H1 (cell line): ENCODE measurements at regions not wholly inside any gene's neighbourhood (a gene's known extent, or its start where the extent isn't known, plus 50 kb on each side); places are given as distances from the start of the nearest gene placed in this dataset.

Experiments used
- CTCF ChIA-PET: fragments of 300-600 bp; sonication (Branson Sonifier 250); formaldehyde crosslinking; loops from one replicate; lab custom pipeline; 2021; ENCODE audit not compliant: partially characterized antibody; lab: Charles Lee
- POLR2A ChIA-PET: fragments of 300-600 bp; sonication (Branson Sonifier 250); formaldehyde crosslinking; loops from one replicate; lab custom pipeline; 2021; ENCODE audit warnings: inconsistent platforms; ENCODE audit not compliant: partially characterized antibody; lab: Charles Lee
- DNase-seq, 2 experiments: peaks; one replicate each; pipeline versions ENCODE4 v3.0.0 to v3.0.0-alpha.2; 2010 to 2022; ENCODE audit warnings: low spot score in 2 of 2, low read depth in 1 of 2, mixed read lengths in 1 of 2
- FAIRE-seq: peaks from 2 replicates; lab custom pipeline; 2011; peaks lifted over from hg19 to GRCh38; lab: Jason Lieb, UNC
- H2AFZ ChIP-seq: 2 replicates; pipeline ENCODE4 v1.8.1; 2012; ENCODE audit warnings: low read length, inconsistent platforms
- H2AK5ac ChIP-seq: 2 replicates; pipeline ENCODE4 v1.6.1; 2013; ENCODE audit warnings: low read depth, low read length
- H2BK120ac ChIP-seq: replicated peaks from 2 replicates; pipeline ENCODE3; 2013; ENCODE audit warnings: low read depth, low read length, inconsistent platforms
- H2BK12ac ChIP-seq: 2 replicates; pipeline ENCODE4 v1.6.1; 2013; ENCODE audit warnings: low read depth, low read length
- H2BK15ac ChIP-seq: 2 replicates; pipeline ENCODE4 v1.6.1; 2013; ENCODE audit warnings: low read length
- H2BK20ac ChIP-seq: 2 replicates; pipeline ENCODE4 v1.6.1; 2013; ENCODE audit warnings: low read length
- H2BK5ac ChIP-seq: 2 replicates; pipeline ENCODE4 v1.6.1; 2013; ENCODE audit warnings: low read depth, low read length
- H3K14ac ChIP-seq: 2 replicates; pipeline ENCODE4 v1.6.1; 2013; ENCODE audit warnings: inconsistent platforms; ENCODE audit not compliant: insufficient read length
- H3K18ac ChIP-seq: 2 replicates; pipeline ENCODE4 v1.6.1; 2013; ENCODE audit warnings: low read length; ENCODE audit errors: extremely low read depth
- H3K23ac ChIP-seq: 2 replicates; pipeline ENCODE4 v1.6.1; 2013; ENCODE audit warnings: inconsistent platforms; ENCODE audit not compliant: insufficient read length
- H3K23me2 ChIP-seq: 2 replicates; pipeline ENCODE4 v1.6.1; 2013; ENCODE audit warnings: low read depth, low read length
- H3K27ac ChIP-seq: 2 replicates; pipeline ENCODE4 v1.6.1; 2011; ENCODE audit warnings: low read depth, low read length, inconsistent platforms
- H3K27me3 ChIP-seq, 4 experiments: replicated peaks in 1 of 4; 1 replicate in 1 of 4; 2 replicates in 3 of 4; pipeline versions ENCODE4 v1.6.1 to v1.8.1; 2011 to 2013; ENCODE audit warnings: low read length in 3 of 4, mild to moderate bottlenecking in 3 of 4, inconsistent platforms in 2 of 4, mixed read lengths in 2 of 4, moderate library complexity in 1 of 4; ENCODE audit not compliant: control insufficient read depth in 3 of 4, insufficient read depth in 3 of 4; ENCODE audit errors: extremely low read depth in 1 of 4
- H3K36me3 ChIP-seq, 4 experiments: 2 replicates each; pipeline versions ENCODE4 v1.6.1 to v1.8.1; 2011 to 2013; ENCODE audit warnings: mild to moderate bottlenecking in 4 of 4, low read length in 3 of 4, moderate library complexity in 2 of 4, control low read depth in 1 of 4, inconsistent platforms in 1 of 4; ENCODE audit not compliant: insufficient read depth in 4 of 4, control insufficient read depth in 2 of 4
- H3K4ac ChIP-seq: replicated peaks from 2 replicates; pipeline ENCODE3; 2013; ENCODE audit warnings: low read length, low read depth, mixed read lengths, inconsistent platforms; ENCODE audit not compliant: insufficient read length
- H3K4me1 ChIP-seq, 4 experiments: replicated peaks in 1 of 4; 1 replicate in 1 of 4; 2 replicates in 3 of 4; pipeline versions ENCODE4 v1.6.1 to v1.8.1; 2011 to 2013; ENCODE audit warnings: low read length in 3 of 4, inconsistent platforms in 2 of 4, mixed read lengths in 1 of 4; ENCODE audit not compliant: insufficient read depth in 4 of 4, control insufficient read depth in 3 of 4
- H3K4me2 ChIP-seq, 2 experiments: 2 replicates each; pipeline versions ENCODE4 v1.6.1 to v1.8.1; 2011 to 2013; ENCODE audit warnings: low read depth in 2 of 2, low read length in 2 of 2, control low read depth in 1 of 2, inconsistent platforms in 1 of 2, mild to moderate bottlenecking in 1 of 2; ENCODE audit not compliant: insufficient read depth in 1 of 2
- H3K4me3 ChIP-seq, 4 experiments: fragments of 200-600, 300-600 bp in 1 of 4; sonication (generic), shearing (Covaris generic), sonication (Bioruptor Twin) in 1 of 4; 2 replicates each; pipeline versions ENCODE4 v1.5.1 to v1.8.1; 2011 to 2016; ENCODE audit warnings: low read length in 4 of 4, low read depth in 3 of 4, control low read depth in 2 of 4, inconsistent platforms in 2 of 4, mild to moderate bottlenecking in 2 of 4, mixed read lengths in 1 of 4, moderate library complexity in 1 of 4; ENCODE audit not compliant: insufficient read depth in 2 of 4; ENCODE audit errors: extremely low read depth in 1 of 4
- H3K56ac ChIP-seq: replicated peaks from 2 replicates; pipeline ENCODE3; 2013; ENCODE audit warnings: low read depth, mild to moderate bottlenecking, mixed read lengths, low read length, inconsistent platforms; ENCODE audit not compliant: insufficient read length
- H3K79me1 ChIP-seq: 2 replicates; pipeline ENCODE4 v1.6.1; 2013; ENCODE audit warnings: low read depth, low read length, control low read depth
- H3K79me2 ChIP-seq, 2 experiments: 2 replicates each; pipeline versions ENCODE4 v1.6.1 to v1.8.1; 2012 to 2013; ENCODE audit warnings: low read length in 2 of 2, mild to moderate bottlenecking in 2 of 2, inconsistent platforms in 1 of 2; ENCODE audit not compliant: insufficient read depth in 2 of 2, control insufficient read depth in 1 of 2
- H3K9ac ChIP-seq, 4 experiments: replicated peaks in 1 of 4; 1 replicate in 1 of 4; 2 replicates in 3 of 4; pipeline versions ENCODE4 v1.6.1 to v1.8.1; 2011 to 2013; ENCODE audit warnings: low read depth in 3 of 4, low read length in 3 of 4, control low read depth in 2 of 4, mild to moderate bottlenecking in 2 of 4, moderate library complexity in 2 of 4, inconsistent platforms in 1 of 4; ENCODE audit errors: extremely low read depth in 1 of 4
- H3K9me3 ChIP-seq, 2 experiments: 2 replicates each; pipeline versions ENCODE4 v1.6.1 to v1.8.1; 2012 to 2013; ENCODE audit warnings: mild to moderate bottlenecking in 2 of 2, moderate library complexity in 2 of 2, control low read depth in 1 of 2, inconsistent platforms in 1 of 2, low read depth in 1 of 2, low read length in 1 of 2, mixed read lengths in 1 of 2; ENCODE audit not compliant: insufficient read depth in 2 of 2
- H4K20me1 ChIP-seq, 2 experiments: replicated peaks in 1 of 2; 2 replicates each; pipeline versions ENCODE3 to v1.8.1; 2011 to 2013; ENCODE audit warnings: inconsistent platforms in 2 of 2, low read length in 2 of 2, mild to moderate bottlenecking in 1 of 2; ENCODE audit not compliant: insufficient read depth in 2 of 2, control insufficient read depth in 1 of 2
- H4K5ac ChIP-seq: 2 replicates; pipeline ENCODE4 v1.6.1; 2013; ENCODE audit warnings: low read length, low read depth, mixed read lengths, inconsistent platforms; ENCODE audit not compliant: insufficient read length
- H4K8ac ChIP-seq: 2 replicates; pipeline ENCODE4 v1.8.0; 2013; ENCODE audit warnings: mild to moderate bottlenecking, moderate library complexity, low read length, inconsistent platforms; ENCODE audit not compliant: insufficient read depth; ENCODE audit errors: extremely low read depth
- H4K91ac ChIP-seq: replicated peaks from 2 replicates; pipeline ENCODE3; 2013; ENCODE audit warnings: low read length, mixed read lengths, inconsistent platforms; ENCODE audit not compliant: insufficient read length
- ASH2L ChIP-seq: fragments of 200-600, 300-600 bp; sonication (generic); IDR thresholded peaks from one replicate; pipeline ENCODE4 v1.7.1; 2017; ENCODE audit warnings: low read length
- KDM1A ChIP-seq: fragments of 200-600, 300-600 bp; sonication (generic); IDR thresholded peaks from 2 replicates; pipeline ENCODE4 v1.7.1; 2016; ENCODE audit warnings: mild to moderate bottlenecking, low read length, borderline replicate concordance
- KDM4A ChIP-seq: IDR thresholded peaks from one replicate; pipeline ENCODE4 v1.7.1; 2012; ENCODE audit warnings: low read depth, mild to moderate bottlenecking, moderate library complexity, low read length, inconsistent platforms; ENCODE audit not compliant: severe bottlenecking
- NRF1 ChIP-seq: IDR thresholded peaks from 2 replicates; pipeline ENCODE4 v1.6.1; 2011; ENCODE audit warnings: mild to moderate bottlenecking, low read depth, low read length, improper control_type of control experiment
- POLR2A ChIP-seq, 2 experiments: IDR thresholded peaks; 1 replicate in 1 of 2; 2 replicates in 1 of 2; pipeline ENCODE4 v1.6.1; 2011; ENCODE audit warnings: low read depth in 2 of 2, low read length in 2 of 2, mild to moderate bottlenecking in 2 of 2; ENCODE audit errors: control extremely low read depth in 1 of 2
- POU5F1 ChIP-seq: IDR thresholded peaks from 2 replicates; pipeline ENCODE4 v1.6.1; 2011; ENCODE audit warnings: low read depth, mild to moderate bottlenecking, low read length, moderate library complexity
- TBP ChIP-seq: IDR thresholded peaks from 2 replicates; pipeline ENCODE4 v1.6.1; 2011; ENCODE audit warnings: low read depth, low read length, improper control_type of control experiment
- WGBS, 2 experiments: shearing (Covaris generic) in 1 of 2; methylation state at CpG; one replicate each; pipeline versions ENCODE4 v1.1.6 to v1.1.7; 2013 to 2015; ENCODE audit warnings: low lambda C conversion rate in 2 of 2, mixed read lengths in 2 of 2, inconsistent platforms in 1 of 2, low coverage in 1 of 2, missing lambda C conversion rate in 1 of 2; ENCODE audit not compliant: insufficient replicate concordance in 2 of 2, insufficient coverage in 1 of 2, insufficient read length in 1 of 2; ENCODE audit errors: extremely low coverage in 1 of 2, missing lambda C conversion rate in 1 of 2; 5-methylcytosine and 5-hydroxymethylcytosine counted together
- TF ChIP-seq, protein P1 (sequence below): IDR thresholded peaks from 2 replicates; pipeline ENCODE4 v1.6.1; 2011; ENCODE audit warnings: low read depth, mild to moderate bottlenecking, low read length; ENCODE audit not compliant: insufficient read depth
- TF ChIP-seq, protein P2 (sequence below): IDR thresholded peaks from 2 replicates; pipeline ENCODE4 v1.6.1; 2011; ENCODE audit warnings: low read length, improper control_type of control experiment

DNA sequence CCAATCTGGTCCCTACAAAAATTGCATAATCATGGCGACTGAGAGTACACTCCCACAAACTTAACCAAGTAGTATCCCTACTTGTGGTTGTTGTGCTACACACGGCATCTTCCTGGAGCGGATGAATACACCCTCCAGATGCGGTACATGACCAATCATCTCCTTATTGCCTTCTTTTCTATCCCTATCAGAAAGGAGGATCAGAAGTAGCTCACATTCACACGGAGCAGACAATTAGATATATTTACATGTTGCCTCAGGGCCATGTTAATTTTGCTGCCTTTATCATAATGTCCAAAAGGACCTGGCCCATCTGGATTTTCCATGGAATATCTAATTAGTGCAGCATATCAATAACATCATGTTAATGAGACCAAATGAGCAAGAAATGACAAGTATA, 96.4 kb upstream of the RNU6-1 start:
- no peaks in the 10 kb centered on the region for H3K79me1 ChIP-seq
- H4K5ac ChIP-seq = no peak overlapping the region
- no peak overlapping the region for H3K18ac ChIP-seq
- CTCF ChIA-PET = interaction anchor here (1.9 kb wide), 1 partner anchor 11 kb away, joined by 7 read pairs; no protein-coding TSS in a partner anchor
- TF ChIP-seq KDM4A (no peak), ASH2L (no peak), POLR2A (IDR thresholded peaks at IDR 0.05; ENCODE audit: control extremely low read depth in 1 of 2, low read depth in 2 of 2, low read length in 2 of 2) (no peak), POU5F1 (no peak), KDM1A (no peak), TBP (no peak), NRF1 (no peak)
- TF ChIP-seq, protein P1, sequence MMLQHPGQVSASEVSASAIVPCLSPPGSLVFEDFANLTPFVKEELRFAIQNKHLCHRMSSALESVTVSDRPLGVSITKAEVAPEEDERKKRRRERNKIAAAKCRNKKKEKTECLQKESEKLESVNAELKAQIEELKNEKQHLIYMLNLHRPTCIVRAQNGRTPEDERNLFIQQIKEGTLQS = no peak
- TF ChIP-seq, protein P2, sequence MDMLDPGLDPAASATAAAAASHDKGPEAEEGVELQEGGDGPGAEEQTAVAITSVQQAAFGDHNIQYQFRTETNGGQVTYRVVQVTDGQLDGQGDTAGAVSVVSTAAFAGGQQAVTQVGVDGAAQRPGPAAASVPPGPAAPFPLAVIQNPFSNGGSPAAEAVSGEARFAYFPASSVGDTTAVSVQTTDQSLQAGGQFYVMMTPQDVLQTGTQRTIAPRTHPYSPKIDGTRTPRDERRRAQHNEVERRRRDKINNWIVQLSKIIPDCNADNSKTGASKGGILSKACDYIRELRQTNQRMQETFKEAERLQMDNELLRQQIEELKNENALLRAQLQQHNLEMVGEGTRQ = no peak
- no peak overlapping the region for H3K27ac ChIP-seq
- POLR2A ChIA-PET = no interaction called here
- H3K79me2 ChIP-seq = no peaks in the 10 kb centered on the region
- H3K9me3 ChIP-seq = no peaks in the 10 kb centered on the region
- 94% methylated on average over 5 of the region's 5 CpGs; no CpG with 5 or more reads in 1 of the 2 experiments for WGBS, 2 experiments
- no peak overlapping the region for H3K23ac ChIP-seq
- no peak overlapping the region for H2AK5ac ChIP-seq
- no peaks in the 10 kb centered on the region for H3K27me3 ChIP-seq
- no peaks in the 10 kb centered on the region for H3K36me3 ChIP-seq
- no peak overlapping the region for H3K9ac ChIP-seq
- no peak overlapping the region for H3K14ac ChIP-seq
- no peaks in the 10 kb centered on the region for H3K23me2 ChIP-seq
- FAIRE-seq = no peak
- no peak overlapping the region for H2AFZ ChIP-seq
- no peaks in the 10 kb centered on the region for H4K20me1 ChIP-seq
- no peak overlapping the region for H2BK5ac ChIP-seq
- no peak for DNase-seq
- no peak overlapping the region for H4K8ac ChIP-seq
- H2BK120ac ChIP-seq = no peak overlapping the region
- no peak overlapping the region for H2BK15ac ChIP-seq
- no peaks in the 10 kb centered on the region for H3K4me1 ChIP-seq
- no peak overlapping the region for H3K4me3 ChIP-seq
- no peak overlapping the region for H2BK12ac ChIP-seq
- no peak overlapping the region for H3K4ac ChIP-seq
- no peak overlapping the region for H2BK20ac ChIP-seq
- no peak overlapping the region for H3K4me2 ChIP-seq
- no peak overlapping the region for H4K91ac ChIP-seq
- no peak overlapping the region for H3K56ac ChIP-seq
